Hepatocyte (in vitro differentiated cells): ENCODE measurements at regions not wholly inside any gene's neighbourhood (a gene's known extent, or its start where the extent isn't known, plus 50 kb on each side); places are given as distances from the start of the nearest gene placed in this dataset.

Source experiments
- DNase-seq: peaks from one replicate; pipeline ENCODE4 v3.0.0-alpha.2; 2016; ENCODE audit warnings: low spot score
- H2AFZ ChIP-seq: fragments of 200-600 bp; sonication (generic); 2 replicates; pipeline ENCODE4 v1.6.0; 2016; ENCODE audit warnings: antibody characterized with exemption, mild to moderate bottlenecking
- H3K27ac ChIP-seq: fragments of 200-600 bp; sonication (generic); 2 replicates; pipeline ENCODE4 v1.5.1; 2016; ENCODE audit warnings: mild to moderate bottlenecking
- H3K27me3 ChIP-seq: fragments of 200-600 bp; sonication (generic); 2 replicates; pipeline ENCODE4 v1.6.1; 2016
- H3K36me3 ChIP-seq: fragments of 200-600 bp; sonication (generic); replicated peaks from 2 replicates; pipeline ENCODE4 v1.5.1; 2016; ENCODE audit warnings: low read depth; ENCODE audit not compliant: insufficient read depth
- H3K4me1 ChIP-seq: fragments of 200-600 bp; sonication (generic); 2 replicates; pipeline ENCODE4 v1.5.1; 2016; ENCODE audit warnings: mild to moderate bottlenecking, moderate library complexity; ENCODE audit not compliant: insufficient read depth
- H3K4me2 ChIP-seq: fragments of 200-600 bp; sonication (generic); 2 replicates; pipeline ENCODE4 v1.6.0; 2016
- H3K4me3 ChIP-seq: fragments of 200-600 bp; sonication (generic); 2 replicates; pipeline ENCODE4 v1.5.1; 2016; ENCODE audit warnings: mild to moderate bottlenecking
- H3K79me2 ChIP-seq: fragments of 200-600 bp; sonication (generic); 2 replicates; pipeline ENCODE4 v1.6.0; 2017; ENCODE audit warnings: mild to moderate bottlenecking
- H3K9me2 ChIP-seq: fragments of 200-600 bp; sonication (generic); replicated peaks from 2 replicates; pipeline ENCODE4 v1.6.0; 2017; ENCODE audit warnings: mild to moderate bottlenecking; ENCODE audit not compliant: insufficient read depth
- H3K9me3 ChIP-seq: fragments of 200-600 bp; sonication (generic); 2 replicates; pipeline ENCODE4 v1.5.1; 2016; ENCODE audit warnings: low read depth, mild to moderate bottlenecking
- H4K20me1 ChIP-seq: fragments of 200-600 bp; sonication (generic); 2 replicates; pipeline ENCODE4 v1.6.0; 2016; ENCODE audit warnings: mild to moderate bottlenecking; ENCODE audit not compliant: insufficient read depth, poor library complexity, severe bottlenecking
- CTCF ChIP-seq: fragments of 200-600 bp; sonication (generic); IDR thresholded peaks from 2 replicates; pipeline ENCODE4 v1.5.1; 2016; ENCODE audit warnings: antibody characterized with exemption, mild to moderate bottlenecking; ENCODE audit not compliant: poor library complexity
- EZH2 ChIP-seq: fragments of 200-600 bp; sonication (generic); IDR thresholded peaks from 2 replicates; pipeline ENCODE4 v1.6.1; 2016; ENCODE audit warnings: antibody characterized with exemption, mild to moderate bottlenecking, borderline replicate concordance
- EZH2phosphoT487 ChIP-seq: fragments of 200-600 bp; sonication (generic); IDR thresholded peaks from one replicate; pipeline ENCODE4 v1.6.1; 2018; ENCODE audit warnings: antibody characterized with exemption, mild to moderate bottlenecking, low read depth, moderate library complexity; ENCODE audit not compliant: unreplicated experiment, severe bottlenecking
- WGBS: methylation state at CpG from one replicate; pipeline ENCODE4 v1.1.6; 2016; ENCODE audit warnings: low lambda C conversion rate; ENCODE audit errors: missing lambda C conversion rate; 5-methylcytosine and 5-hydroxymethylcytosine counted together

- no peak overlapping the region for H3K4me2 ChIP-seq
Measured at GRCh38 chr11:116172851-116173250, 599.9 kb downstream of the BUD13 start.

GRCh38 chr11:116172156-116172555 is 600.6 kb downstream of the BUD13 start:
- Histone ChIP-seq H3K9me2 (no peaks in the 10 kb centered on the region), H3K4me3 (no peak overlapping the region), H3K36me3 (no peaks in the 10 kb centered on the region), H4K20me1 (no peaks in the 10 kb centered on the region), H3K27me3 (peaks cover 15% of the 10 kb centered on the region), H3K4me1 (no peaks in the 10 kb centered on the region), H3K79me2 (no peaks in the 10 kb centered on the region), H2AFZ (no peak overlapping the region), H3K9me3 (no peaks in the 10 kb centered on the region), H3K4me2 (no peak overlapping the region), H3K27ac (no peak overlapping the region)
- DNase-seq = no peak
- 87% methylated on average over 3 of the region's 3 CpGs for WGBS
- no peak for TF ChIP-seq CTCF
- TF ChIP-seq EZH2 = no peak
- TF ChIP-seq EZH2phosphoT487 = no peak

More at GRCh38 chr11:116172851-116173250, 599.9 kb downstream of the BUD13 start:
- no peak overlapping the region for H3K4me3 ChIP-seq
- H3K27me3 ChIP-seq = peaks cover 15% of the 10 kb centered on the region
- TF ChIP-seq EZH2 = no peak
- no peak for TF ChIP-seq EZH2phosphoT487
- TF ChIP-seq CTCF = no peak
- no peaks in the 10 kb centered on the region for H3K9me2 ChIP-seq
- H3K27ac ChIP-seq = no peak overlapping the region
- no peak overlapping the region for H2AFZ ChIP-seq
- no peaks in the 10 kb centered on the region for H3K4me1 ChIP-seq
- DNase-seq = no peak
- H3K9me3 ChIP-seq = no peaks in the 10 kb centered on the region
- 80% methylated on average over 2 of the region's 2 CpGs for WGBS
- H4K20me1 ChIP-seq = no peaks in the 10 kb centered on the region
- no peaks in the 10 kb centered on the region for H3K79me2 ChIP-seq
- no peaks in the 10 kb centered on the region for H3K36me3 ChIP-seq

- no peak for DNase-seq
- 84% methylated on average over 10 of the region's 10 CpGs for WGBS
Measured at GRCh38 chr11:116171271-116172140, 601.3 kb downstream of the BUD13 start.

More at GRCh38 chr11:116171271-116172140, 601.3 kb downstream of the BUD13 start:
- H2AFZ ChIP-seq = no peak overlapping the region
- no peak overlapping the region for H3K4me2 ChIP-seq
- peaks cover 15% of the 10 kb centered on the region for H3K27me3 ChIP-seq
- no peaks in the 10 kb centered on the region for H3K9me2 ChIP-seq
- no peaks in the 10 kb centered on the region for H3K79me2 ChIP-seq
- no peaks in the 10 kb centered on the region for H3K36me3 ChIP-seq
- TF ChIP-seq CTCF (no peak), EZH2 (no peak), EZH2phosphoT487 (no peak)
- no peaks in the 10 kb centered on the region for H4K20me1 ChIP-seq
- no peak overlapping the region for H3K27ac ChIP-seq
- no peaks in the 10 kb centered on the region for H3K4me1 ChIP-seq
- H3K4me3 ChIP-seq = no peak overlapping the region
- H3K9me3 ChIP-seq = no peaks in the 10 kb centered on the region
